ENCODE measurements at regions not wholly inside any gene's neighbourhood (a gene's known extent, or its start where the extent isn't known, plus 50 kb on each side); places are given as distances from the start of the nearest gene placed in this dataset.

DNA sequence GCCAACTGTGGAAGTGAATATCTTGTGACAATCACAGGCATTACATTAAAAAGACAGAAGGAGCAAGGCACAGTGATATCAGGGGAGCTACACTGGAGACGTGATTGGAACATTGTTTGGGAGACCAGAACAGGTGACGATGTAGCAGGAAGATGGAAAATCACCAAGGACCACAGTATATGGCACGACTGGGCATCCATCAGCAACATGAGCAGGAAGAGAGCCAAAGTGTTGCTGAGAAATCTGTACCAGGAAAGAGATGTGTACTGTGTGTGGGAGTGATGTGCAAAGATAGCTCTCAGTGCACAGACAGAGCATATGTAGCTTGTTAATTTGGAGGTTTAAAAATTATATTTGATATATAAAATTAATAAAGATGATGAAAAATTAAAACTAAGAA, 790.6 kb upstream of the ADGRL2 start:
- TF ChIP-seq, protein P1, sequence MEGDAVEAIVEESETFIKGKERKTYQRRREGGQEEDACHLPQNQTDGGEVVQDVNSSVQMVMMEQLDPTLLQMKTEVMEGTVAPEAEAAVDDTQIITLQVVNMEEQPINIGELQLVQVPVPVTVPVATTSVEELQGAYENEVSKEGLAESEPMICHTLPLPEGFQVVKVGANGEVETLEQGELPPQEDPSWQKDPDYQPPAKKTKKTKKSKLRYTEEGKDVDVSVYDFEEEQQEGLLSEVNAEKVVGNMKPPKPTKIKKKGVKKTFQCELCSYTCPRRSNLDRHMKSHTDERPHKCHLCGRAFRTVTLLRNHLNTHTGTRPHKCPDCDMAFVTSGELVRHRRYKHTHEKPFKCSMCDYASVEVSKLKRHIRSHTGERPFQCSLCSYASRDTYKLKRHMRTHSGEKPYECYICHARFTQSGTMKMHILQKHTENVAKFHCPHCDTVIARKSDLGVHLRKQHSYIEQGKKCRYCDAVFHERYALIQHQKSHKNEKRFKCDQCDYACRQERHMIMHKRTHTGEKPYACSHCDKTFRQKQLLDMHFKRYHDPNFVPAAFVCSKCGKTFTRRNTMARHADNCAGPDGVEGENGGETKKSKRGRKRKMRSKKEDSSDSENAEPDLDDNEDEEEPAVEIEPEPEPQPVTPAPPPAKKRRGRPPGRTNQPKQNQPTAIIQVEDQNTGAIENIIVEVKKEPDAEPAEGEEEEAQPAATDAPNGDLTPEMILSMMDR (conservative IDR thresholded peaks at IDR 0.05; ENCODE audit: low read length), result no peak
- TF ChIP-seq EZH2phosphoT487 (IDR thresholded peaks at IDR 0.05; ENCODE audit: borderline replicate concordance, low read depth, low read length), result no peak
